ENCODE measurements at regions not wholly inside any gene's neighbourhood (a gene's known extent, or its start where the extent isn't known, plus 50 kb on each side); places are given as distances from the start of the nearest gene placed in this dataset.

DNA sequence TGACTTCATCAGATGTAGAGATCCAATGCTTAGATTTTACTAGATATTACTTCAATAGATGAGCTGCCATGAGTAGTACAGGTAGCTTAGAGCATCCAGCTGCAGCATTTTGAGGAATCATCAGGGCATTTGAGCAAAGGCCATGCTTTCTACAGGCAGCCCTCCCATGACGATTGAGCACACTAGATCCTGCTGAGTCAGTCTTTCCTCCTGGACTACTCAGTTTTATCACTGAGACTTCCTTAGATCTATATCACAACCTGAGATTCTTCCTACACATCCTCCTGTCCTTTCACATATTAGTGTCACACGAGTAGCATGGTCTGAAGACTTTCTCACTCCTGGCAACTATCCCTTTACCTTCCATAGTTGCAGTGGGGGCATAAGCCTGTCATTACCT is 1401.8 kb downstream of the FSCB start:
- TF ChIP-seq, protein P1, sequence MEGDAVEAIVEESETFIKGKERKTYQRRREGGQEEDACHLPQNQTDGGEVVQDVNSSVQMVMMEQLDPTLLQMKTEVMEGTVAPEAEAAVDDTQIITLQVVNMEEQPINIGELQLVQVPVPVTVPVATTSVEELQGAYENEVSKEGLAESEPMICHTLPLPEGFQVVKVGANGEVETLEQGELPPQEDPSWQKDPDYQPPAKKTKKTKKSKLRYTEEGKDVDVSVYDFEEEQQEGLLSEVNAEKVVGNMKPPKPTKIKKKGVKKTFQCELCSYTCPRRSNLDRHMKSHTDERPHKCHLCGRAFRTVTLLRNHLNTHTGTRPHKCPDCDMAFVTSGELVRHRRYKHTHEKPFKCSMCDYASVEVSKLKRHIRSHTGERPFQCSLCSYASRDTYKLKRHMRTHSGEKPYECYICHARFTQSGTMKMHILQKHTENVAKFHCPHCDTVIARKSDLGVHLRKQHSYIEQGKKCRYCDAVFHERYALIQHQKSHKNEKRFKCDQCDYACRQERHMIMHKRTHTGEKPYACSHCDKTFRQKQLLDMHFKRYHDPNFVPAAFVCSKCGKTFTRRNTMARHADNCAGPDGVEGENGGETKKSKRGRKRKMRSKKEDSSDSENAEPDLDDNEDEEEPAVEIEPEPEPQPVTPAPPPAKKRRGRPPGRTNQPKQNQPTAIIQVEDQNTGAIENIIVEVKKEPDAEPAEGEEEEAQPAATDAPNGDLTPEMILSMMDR (IDR thresholded peaks at IDR 0.05 in 8 of 11, conservative IDR thresholded peaks at IDR 0.05 in 3 of 11): no peak
- TF ChIP-seq POLR2AphosphoS5 (IDR thresholded peaks at IDR 0.05): no peak
- TF ChIP-seq POLR2A (IDR thresholded peaks at IDR 0.05): no peak

All from spleen (tissue), 7 donors.